Activated naive CD8-positive, alpha-beta T cell treated with anti-CD3 and anti-CD28 coated beads, Interleukin-2, amount 10 ng/mL, durations not matched to agents 7 days and 5 days (primary cell): ENCODE measurements at regions not wholly inside any gene's neighbourhood (a gene's known extent, or its start where the extent isn't known, plus 50 kb on each side); places are given as distances from the start of the nearest gene placed in this dataset.
"Not testable (repeated sequence)": the region's sequence is repeated elsewhere in the genome, so short reads cannot be mapped to it uniquely, and the experiment has no call there.

Source experiments
- ATAC-seq: fragments of 150-1000 bp; cut with Tn5 transposase; one replicate; pipeline ENCODE4 v1.10.0; 2021; ENCODE audit warnings: low read depth, moderate library complexity
- POLR2A ChIA-PET: fragments of 350-600 bp; sonication (Branson Sonifier 250); formaldehyde crosslinking; loops from one replicate; lab custom pipeline; 2021; ENCODE audit warnings: antibody characterized with exemption; lab: Charles Lee
- DNase-seq: peaks from one replicate; pipeline ENCODE4 v3.0.0; 2021
- H3K27ac Mint-ChIP-seq: one replicate; pipeline ENCODE4 v1.8.0; 2022; ENCODE audit warnings: mild to moderate bottlenecking, mixed read lengths
- H3K27me3 Mint-ChIP-seq: one replicate; pipeline ENCODE4 v1.8.0; 2022; ENCODE audit warnings: mild to moderate bottlenecking, moderate library complexity, mixed read lengths
- H3K36me3 Mint-ChIP-seq: one replicate; pipeline ENCODE4 v1.8.0; 2021; ENCODE audit warnings: mild to moderate bottlenecking, mixed read lengths
- H3K4me1 Mint-ChIP-seq: one replicate; pipeline ENCODE4 v1.8.0; 2021; ENCODE audit warnings: mixed read lengths
- H3K4me3 Mint-ChIP-seq: one replicate; pipeline ENCODE4 v1.8.0; 2022; ENCODE audit warnings: mild to moderate bottlenecking, moderate library complexity, mixed read lengths
- H3K9me3 Mint-ChIP-seq: one replicate; pipeline ENCODE4 v1.8.0; 2021; ENCODE audit warnings: mixed read lengths

DNA sequence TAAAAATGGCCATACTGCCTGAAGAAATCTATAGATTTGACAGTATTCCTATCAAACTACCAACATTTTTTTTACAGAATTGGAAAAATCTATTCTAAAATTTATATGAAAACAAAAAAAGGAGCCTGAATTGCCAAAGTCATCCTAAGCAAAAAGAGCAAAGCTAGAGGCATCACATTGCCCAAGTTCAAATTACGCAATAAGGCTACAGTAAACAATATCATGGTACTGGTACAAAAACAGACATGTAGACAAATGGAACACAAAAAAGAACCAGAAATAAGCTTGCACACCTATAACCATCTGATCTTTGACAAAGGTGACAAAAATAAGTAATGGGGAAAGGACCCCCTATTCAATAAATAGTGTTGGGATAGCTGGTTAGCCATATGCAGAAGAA, 50.2 kb upstream of the THSD7B start:
- Mint-ChIP-seq H3K36me3 (no peaks in the 10 kb centered on the region), H3K27me3 (peaks cover 2% of the 10 kb centered on the region), H3K27ac (no peak overlapping the region), H3K4me1 (no peaks in the 10 kb centered on the region), H3K9me3 (no peaks in the 10 kb centered on the region), H3K4me3 (no peak overlapping the region)
- no peak for DNase-seq
- POLR2A ChIA-PET = no interaction called here
- no peak for ATAC-seq

DNA sequence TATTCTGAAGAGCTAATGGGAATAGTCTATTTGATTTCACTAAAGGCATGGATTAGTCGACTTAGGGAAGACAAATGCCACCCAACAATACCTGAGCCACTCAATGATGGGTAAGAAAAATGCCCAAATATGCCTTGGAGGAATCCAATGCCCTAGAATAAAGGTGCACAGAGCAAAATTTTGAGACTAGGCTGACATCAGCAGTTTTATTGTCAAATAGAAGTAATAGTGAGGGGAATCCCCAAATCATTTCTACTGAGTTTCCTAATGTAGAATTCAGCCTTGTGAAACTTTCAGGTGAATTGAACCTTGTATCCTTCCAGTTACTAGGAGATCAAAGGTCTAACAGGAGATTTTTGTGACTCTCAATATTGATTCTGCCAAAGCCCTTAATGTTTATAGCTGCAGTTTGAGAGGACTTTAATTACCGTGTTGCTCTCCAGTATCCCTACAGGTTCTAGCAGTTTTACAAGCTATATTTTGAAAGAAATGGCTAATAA, 50.8 kb upstream of the THSD7B start:
- Mint-ChIP-seq H3K4me3 (no peak overlapping the region), H3K27me3 (peaks cover 2% of the 10 kb centered on the region), H3K36me3 (no peaks in the 10 kb centered on the region), H3K9me3 (no peaks in the 10 kb centered on the region), H3K4me1 (no peaks in the 10 kb centered on the region), H3K27ac (no peak overlapping the region)
- DNase-seq (no peak), ATAC-seq (no peak)
- POLR2A ChIA-PET = no interaction called here

DNA sequence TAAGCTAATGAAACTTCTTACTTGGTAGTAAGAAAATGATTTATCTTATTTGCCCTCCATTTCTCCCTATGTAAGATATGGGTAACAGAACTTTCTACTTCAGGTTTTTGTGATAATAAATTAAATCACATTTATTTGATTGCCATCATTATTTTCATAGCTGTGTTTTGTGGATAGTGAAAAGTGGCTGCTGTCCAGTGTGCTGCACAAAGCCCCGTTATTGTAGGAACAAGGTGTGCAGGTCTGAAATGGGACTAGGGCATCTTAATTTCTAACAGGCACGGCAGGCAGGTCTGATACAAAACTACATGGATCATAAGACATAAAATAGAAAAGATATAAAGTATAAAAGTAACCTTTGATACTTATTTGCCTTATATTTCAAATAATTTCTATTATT, 51.6 kb upstream of the THSD7B start:
- H3K27me3 Mint-ChIP-seq = no peaks in the 10 kb centered on the region
- DNase-seq (no peak), ATAC-seq (no peak)
- no peaks in the 10 kb centered on the region for H3K9me3 Mint-ChIP-seq
- POLR2A ChIA-PET = no interaction called here
- no peak overlapping the region for H3K27ac Mint-ChIP-seq
- no peaks in the 10 kb centered on the region for H3K4me1 Mint-ChIP-seq
- H3K36me3 Mint-ChIP-seq = no peaks in the 10 kb centered on the region
- no peak overlapping the region for H3K4me3 Mint-ChIP-seq

DNA sequence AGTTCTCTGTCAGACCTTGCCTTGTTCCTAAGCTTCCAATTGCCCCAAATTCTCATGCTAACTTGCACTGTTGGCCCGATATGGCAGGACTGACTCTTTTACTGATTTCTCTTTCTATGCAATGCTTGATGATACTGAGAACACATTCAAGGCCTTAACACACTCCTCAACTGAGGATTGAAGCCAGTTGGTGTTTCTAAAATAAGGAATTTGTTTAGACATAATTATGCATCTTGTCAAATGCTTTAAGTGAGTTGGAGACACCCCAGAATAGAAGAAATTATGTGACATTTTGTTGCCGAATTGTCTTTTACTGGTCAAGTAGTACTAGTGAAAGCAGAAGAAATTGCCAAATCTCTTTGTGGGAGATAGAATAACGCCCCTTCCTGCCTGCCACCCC, 60.0 kb upstream of the THSD7B start:
- Mint-ChIP-seq H3K36me3 (no peaks in the 10 kb centered on the region), H3K4me1 (no peaks in the 10 kb centered on the region), H3K27me3 (no peaks in the 10 kb centered on the region), H3K9me3 (no peaks in the 10 kb centered on the region), H3K27ac (no peak overlapping the region), H3K4me3 (no peak overlapping the region)
- ATAC-seq (no peak), DNase-seq (no peak)
- POLR2A ChIA-PET = no interaction called here

DNA sequence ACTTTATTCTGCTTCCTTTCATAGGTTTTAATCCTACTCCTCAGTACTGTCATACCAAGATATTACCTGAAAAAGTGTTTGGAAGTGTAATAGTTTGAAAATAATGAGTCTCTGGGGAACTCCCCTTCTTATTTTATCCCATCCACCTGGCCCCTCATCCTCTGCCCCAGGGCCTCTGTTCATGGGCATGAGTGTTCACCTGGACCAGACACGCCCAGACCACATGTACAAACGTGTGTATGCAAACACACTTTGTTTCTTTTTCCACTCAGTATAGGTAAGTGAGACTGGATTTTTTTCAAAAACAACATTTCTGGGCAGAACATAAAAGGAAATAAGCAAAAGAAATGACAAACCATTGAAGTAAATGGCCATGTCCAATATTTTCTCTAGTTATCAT, 62.1 kb upstream of the THSD7B start:
- POLR2A ChIA-PET = no interaction called here
- Mint-ChIP-seq H3K9me3 (peaks cover 2% of the 10 kb centered on the region), H3K27ac (no peak overlapping the region), H3K4me1 (no peaks in the 10 kb centered on the region), H3K4me3 (no peak overlapping the region), H3K36me3 (no peaks in the 10 kb centered on the region), H3K27me3 (no peaks in the 10 kb centered on the region)
- ATAC-seq = no peak
- no peak for DNase-seq

DNA sequence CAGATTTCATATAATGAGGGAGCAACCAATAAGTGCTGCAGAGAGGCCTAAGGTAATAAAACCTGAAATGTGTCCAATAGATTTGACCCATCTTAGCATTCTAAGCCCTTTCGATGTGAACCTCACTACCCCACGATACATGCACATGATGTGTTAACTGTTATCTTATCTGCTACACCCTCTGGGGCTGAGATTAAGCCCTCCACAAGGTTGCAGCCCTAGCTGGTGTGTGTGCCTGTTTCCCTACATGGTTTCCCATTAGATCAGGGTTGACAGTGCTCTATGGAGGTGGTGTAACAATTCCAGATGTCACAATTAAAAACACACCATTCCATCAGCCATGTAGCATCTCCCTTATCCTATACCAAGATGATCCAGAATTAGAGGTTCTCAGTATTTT, 68.9 kb upstream of the THSD7B start:
- Mint-ChIP-seq H3K4me1 (no peaks in the 10 kb centered on the region), H3K36me3 (no peaks in the 10 kb centered on the region), H3K9me3 (peaks cover 2% of the 10 kb centered on the region), H3K4me3 (no peak overlapping the region), H3K27me3 (no peaks in the 10 kb centered on the region), H3K27ac (no peak overlapping the region)
- DNase-seq = no peak
- ATAC-seq = no peak
- POLR2A ChIA-PET = no interaction called here

DNA sequence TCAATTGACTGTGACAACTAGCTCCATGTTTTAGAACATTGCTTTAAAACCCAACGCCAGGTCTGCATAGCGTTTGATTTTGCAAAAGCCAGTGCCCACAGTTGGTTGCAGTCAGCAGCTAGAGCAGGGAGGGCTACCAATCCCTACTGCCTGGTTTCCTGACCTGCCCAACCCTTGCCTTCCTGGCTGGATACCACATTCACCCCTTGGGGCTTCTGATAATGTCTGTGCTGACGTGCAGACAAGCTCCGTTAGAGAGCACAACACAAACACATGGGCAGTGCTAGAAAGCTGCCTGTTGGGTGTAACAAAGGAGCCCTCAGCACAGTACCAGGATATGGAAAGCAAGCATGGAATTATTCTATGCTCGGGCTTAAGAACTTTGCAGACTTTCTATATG, 71.4 kb upstream of the THSD7B start:
- no peaks in the 10 kb centered on the region for H3K36me3 Mint-ChIP-seq
- no peak overlapping the region for H3K4me3 Mint-ChIP-seq
- H3K27me3 Mint-ChIP-seq = no peaks in the 10 kb centered on the region
- no peaks in the 10 kb centered on the region for H3K4me1 Mint-ChIP-seq
- no peaks in the 10 kb centered on the region for H3K9me3 Mint-ChIP-seq
- no peak overlapping the region for H3K27ac Mint-ChIP-seq
- ATAC-seq (no peak), DNase-seq (no peak)
- POLR2A ChIA-PET = no interaction called here

DNA sequence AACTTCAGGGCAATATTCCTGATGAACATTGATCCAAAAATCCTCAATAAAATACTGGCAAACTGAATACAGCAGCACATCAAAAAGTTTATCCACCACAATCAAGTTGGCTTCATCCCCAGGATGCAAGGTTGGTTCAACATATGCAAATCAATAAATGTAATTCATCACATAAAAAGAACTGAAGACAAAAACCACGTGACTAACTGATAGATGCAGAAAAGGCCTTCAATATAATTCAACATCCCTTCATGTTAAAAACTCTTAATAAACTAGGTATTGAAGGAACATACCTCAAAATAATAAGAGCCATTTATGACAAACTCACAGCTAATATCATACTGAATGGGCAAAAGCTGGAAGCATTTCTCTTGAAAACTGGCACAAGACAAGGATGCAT, 85.3 kb upstream of the THSD7B start:
- H3K27ac Mint-ChIP-seq, H3K4me3 Mint-ChIP-seq, H3K27me3 Mint-ChIP-seq, H3K36me3 Mint-ChIP-seq, ATAC-seq, POLR2A ChIA-PET, DNase-seq, H3K4me1 Mint-ChIP-seq, H3K9me3 Mint-ChIP-seq: not testable (repeated sequence)

DNA sequence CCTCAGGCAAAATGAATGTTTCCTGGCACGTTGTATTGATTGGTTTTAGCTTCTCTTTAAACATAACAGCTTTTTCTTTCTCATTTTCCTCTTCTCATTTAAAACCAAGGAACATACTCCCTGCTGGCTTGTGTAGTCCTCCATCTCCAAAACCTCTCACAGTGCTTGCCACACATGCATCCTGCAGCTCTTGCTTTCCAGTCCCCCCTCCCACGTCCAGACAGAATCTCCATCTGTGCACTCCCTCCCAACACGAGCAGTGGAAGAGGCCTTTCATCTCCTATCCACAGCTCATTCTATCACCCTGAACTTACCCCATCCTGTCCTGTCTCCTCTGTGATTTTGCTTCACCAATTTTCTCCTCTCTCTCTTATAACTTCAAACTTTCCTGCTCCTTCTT, 99.6 kb upstream of the THSD7B start:
- Mint-ChIP-seq H3K27me3 (no peaks in the 10 kb centered on the region), H3K4me1 (no peaks in the 10 kb centered on the region), H3K4me3 (no peak overlapping the region), H3K36me3 (no peaks in the 10 kb centered on the region), H3K9me3 (no peaks in the 10 kb centered on the region), H3K27ac (no peak overlapping the region)
- POLR2A ChIA-PET = no interaction called here
- DNase-seq (no peak), ATAC-seq (no peak)

DNA sequence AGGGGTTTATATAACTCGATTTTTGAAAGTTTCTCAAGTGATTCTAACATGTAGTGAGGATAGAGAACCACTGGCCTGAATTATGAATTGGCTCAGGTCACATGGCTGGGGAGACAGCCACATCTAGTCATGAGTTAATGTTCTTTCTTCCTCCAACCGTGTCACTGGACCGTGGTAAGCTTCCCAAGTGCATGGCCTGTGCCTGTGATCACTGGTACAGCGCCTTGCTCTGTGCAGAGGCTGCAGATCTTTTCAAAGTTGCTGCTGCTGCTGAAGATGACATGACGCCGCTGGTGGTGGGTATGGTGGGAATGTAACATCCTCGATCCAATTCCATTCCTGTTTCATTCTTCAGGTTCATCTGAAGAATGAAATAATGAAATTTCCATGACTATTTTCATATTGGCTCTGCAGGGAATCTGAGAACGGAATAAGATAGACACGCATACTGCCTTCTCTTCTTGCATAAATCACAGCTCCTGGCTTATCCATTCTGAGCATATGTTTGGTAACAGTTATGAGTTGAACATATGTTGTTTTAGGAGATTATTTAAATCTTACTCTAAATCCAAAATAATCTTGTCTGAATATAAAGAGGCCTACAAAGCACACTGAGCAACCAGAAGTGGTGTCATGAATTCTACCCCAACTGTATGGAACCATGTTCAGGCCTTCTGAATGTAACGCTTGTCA, 100.5 kb upstream of the THSD7B start:
- Mint-ChIP-seq H3K36me3 (no peaks in the 10 kb centered on the region), H3K27ac (no peak overlapping the region), H3K27me3 (no peaks in the 10 kb centered on the region), H3K9me3 (no peaks in the 10 kb centered on the region), H3K4me3 (no peak overlapping the region), H3K4me1 (no peaks in the 10 kb centered on the region)
- POLR2A ChIA-PET = interaction anchor here (0.6 kb wide), 1 partner anchor 15 kb away, joined by 3 read pairs; no protein-coding TSS in a partner anchor
- ATAC-seq = no peak
- no peak for DNase-seq

DNA sequence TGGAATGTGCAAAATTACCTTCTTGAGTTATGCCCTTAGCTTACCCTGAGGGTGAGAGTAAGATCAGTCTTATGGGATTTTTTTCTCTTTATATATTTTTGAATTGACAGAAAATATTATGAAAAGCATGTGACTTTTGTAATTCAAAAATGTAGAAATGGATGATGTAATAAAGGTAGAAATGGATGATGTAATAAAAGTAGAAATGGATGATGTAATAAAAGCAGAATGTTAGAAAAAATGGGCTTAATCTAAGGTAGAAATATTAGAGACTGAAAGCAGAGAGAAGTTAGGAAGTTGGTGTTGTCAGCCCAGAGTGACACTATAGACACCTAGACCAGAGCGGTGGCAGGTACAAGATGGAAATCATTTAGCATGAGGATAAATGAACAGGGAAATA, 107.1 kb upstream of the THSD7B start:
- DNase-seq (no peak), ATAC-seq (no peak)
- H3K4me3 Mint-ChIP-seq = no peak overlapping the region
- POLR2A ChIA-PET = no interaction called here
- peak overlapping the region; percentile 17 for H3K27ac Mint-ChIP-seq
- H3K36me3 Mint-ChIP-seq = no peaks in the 10 kb centered on the region
- H3K4me1 Mint-ChIP-seq = no peaks in the 10 kb centered on the region
- H3K27me3 Mint-ChIP-seq = peaks cover 4% of the 10 kb centered on the region
- no peaks in the 10 kb centered on the region for H3K9me3 Mint-ChIP-seq

DNA sequence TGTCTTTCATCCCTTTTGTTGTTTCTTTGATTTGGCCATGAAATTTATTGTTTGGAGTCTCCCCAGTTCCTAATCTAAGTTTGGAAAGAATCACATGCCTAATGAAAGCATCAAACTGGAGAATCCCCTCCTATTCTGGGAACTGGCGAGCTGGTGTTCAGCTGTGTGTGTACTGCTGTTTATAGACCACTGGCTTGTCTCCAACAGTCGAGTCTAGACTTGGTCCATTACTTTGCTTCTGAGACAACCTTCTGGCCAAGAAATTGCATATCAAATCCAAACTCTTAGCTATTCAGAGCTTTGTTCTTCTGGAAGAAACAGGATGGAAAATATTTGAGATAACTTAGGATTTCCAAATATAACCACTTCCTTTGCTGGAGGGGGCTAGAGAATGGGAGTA, 111.5 kb upstream of the THSD7B start:
- Mint-ChIP-seq H3K4me1 (no peaks in the 10 kb centered on the region), H3K27me3 (peaks cover 10% of the 10 kb centered on the region)

DNA sequence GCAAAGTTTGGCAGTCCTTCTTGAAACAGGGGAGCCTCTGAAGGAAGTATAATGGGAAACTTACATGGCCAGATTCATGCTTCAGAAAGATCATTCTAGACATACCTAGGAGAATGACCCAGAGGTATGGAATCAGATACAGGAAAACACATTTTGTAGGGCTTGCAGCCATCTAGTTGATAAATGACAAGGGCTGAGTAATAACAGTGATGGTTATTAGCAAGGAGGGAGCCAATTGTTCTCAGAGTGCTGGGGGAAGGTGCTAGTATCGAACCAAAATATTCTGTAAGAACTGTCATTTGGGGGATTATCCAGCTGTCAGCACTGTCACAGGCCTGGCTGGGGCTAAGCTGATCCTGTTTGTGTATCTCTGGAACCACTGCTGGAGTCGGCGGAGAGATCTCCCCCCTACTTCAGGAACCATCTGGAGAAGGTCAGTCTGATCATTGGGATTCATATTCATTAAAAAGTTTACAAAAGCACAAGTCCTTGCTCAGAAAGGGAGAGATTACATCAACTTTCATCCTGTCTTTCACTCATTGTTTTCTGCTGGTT, 113.8 kb upstream of the THSD7B start:
- POLR2A ChIA-PET = no interaction called here
- DNase-seq = no peak
- no peaks in the 10 kb centered on the region for H3K36me3 Mint-ChIP-seq

More for the DNA sequence above, 111.5 kb upstream of the THSD7B start:
- POLR2A ChIA-PET = no interaction called here
- Mint-ChIP-seq H3K27ac (no peak overlapping the region), H3K9me3 (no peaks in the 10 kb centered on the region), H3K36me3 (no peaks in the 10 kb centered on the region), H3K4me3 (no peak overlapping the region)
- ATAC-seq (no peak), DNase-seq (no peak)

DNA sequence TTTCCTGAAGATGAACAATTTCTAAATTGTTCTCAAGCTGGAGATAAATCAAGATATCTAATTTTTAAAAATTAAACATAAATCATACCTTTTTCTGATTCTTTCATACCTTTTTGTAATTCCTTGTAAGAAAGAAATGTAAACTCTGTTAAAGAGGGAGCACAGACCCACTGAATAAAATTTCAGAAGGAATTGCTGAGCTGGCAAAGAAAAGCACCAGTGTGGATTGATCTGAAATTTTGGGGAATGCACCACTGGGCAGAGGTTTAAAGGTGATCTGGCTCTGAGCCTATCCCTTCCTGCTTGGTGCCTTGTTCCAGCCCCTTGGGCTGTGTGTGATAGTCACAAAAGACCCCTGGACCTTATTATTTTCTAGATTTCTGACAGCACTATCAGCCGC, 118.3 kb upstream of the THSD7B start:
- POLR2A ChIA-PET = no interaction called here
- Mint-ChIP-seq H3K4me1 (no peaks in the 10 kb centered on the region), H3K4me3 (no peak overlapping the region), H3K27me3 (peaks cover 9% of the 10 kb centered on the region), H3K9me3 (no peaks in the 10 kb centered on the region), H3K27ac (no peak overlapping the region), H3K36me3 (no peaks in the 10 kb centered on the region)
- ATAC-seq (no peak), DNase-seq (no peak)

More for the DNA sequence above, 113.8 kb upstream of the THSD7B start:
- Mint-ChIP-seq H3K27ac (no peak overlapping the region), H3K4me3 (no peak overlapping the region), H3K27me3 (peaks cover 14% of the 10 kb centered on the region), H3K4me1 (no peaks in the 10 kb centered on the region), H3K9me3 (no peaks in the 10 kb centered on the region)
- no peak for ATAC-seq
